ENCODE measurements at regions not wholly inside any gene's neighbourhood (a gene's known extent, or its start where the extent isn't known, plus 50 kb on each side); places are given as distances from the start of the nearest gene placed in this dataset.
A peak's percentile ranks its signal among the peaks of the same experiment; 100 is the strongest.

GRCh38 chr2:19496646-19497045 is 138.2 kb upstream of the OSR1 start:
- ATAC-seq (no peak), DNase-seq (no peak)
- intact Hi-C loops (cut with micrococcal nuclease) = no loop called here

- intact Hi-C loops (cut with micrococcal nuclease) = no loop called here
- ATAC-seq = no peak
- DNase-seq = no peak
These were observed 135.8 kb upstream of the OSR1 start for GRCh38 chr2:19494241-19494640.

GRCh38 chr2:19491796-19492195 is 133.4 kb upstream of the OSR1 start:
- DNase-seq = no peak
- intact Hi-C loops (cut with micrococcal nuclease) = no loop called here
- no peak for ATAC-seq

GRCh38 chr2:19490846-19491435 is 132.5 kb upstream of the OSR1 start:
- intact Hi-C loops (cut with micrococcal nuclease) = no loop called here
- DNase-seq (no peak), ATAC-seq (no peak)

- intact Hi-C loops (cut with micrococcal nuclease) = no loop called here
- no peak for DNase-seq
These were observed 129.7 kb upstream of the OSR1 start for GRCh38 chr2:19488009-19488691.

GRCh38 chr2:19484736-19485135 is 126.3 kb upstream of the OSR1 start:
- intact Hi-C loops (cut with micrococcal nuclease) = no loop called here
- ATAC-seq = no peak
- DNase-seq = no peak

More at GRCh38 chr2:19488009-19488691, 129.7 kb upstream of the OSR1 start:
- no peak for ATAC-seq

GRCh38 chr2:19480673-19481072 is 122.2 kb upstream of the OSR1 start:
- ATAC-seq (no peak), DNase-seq (no peak)
- intact Hi-C loops (cut with micrococcal nuclease) = no loop called here

- DNase-seq (no peak), ATAC-seq (no peak)
- intact Hi-C loops (cut with micrococcal nuclease) = no loop called here
These were observed 121.2 kb upstream of the OSR1 start for GRCh38 chr2:19479666-19480065.

- intact Hi-C loops (cut with micrococcal nuclease) = no loop called here
- ATAC-seq (no peak), DNase-seq (no peak)
These were observed 120.0 kb upstream of the OSR1 start for GRCh38 chr2:19478409-19478808.

- ATAC-seq (no peak), DNase-seq (no peak)
- intact Hi-C loops (cut with micrococcal nuclease) = no loop called here
These were observed 117.9 kb upstream of the OSR1 start for GRCh38 chr2:19476327-19476726.

GRCh38 chr2:19474128-19474527 is 115.7 kb upstream of the OSR1 start:
- no peak for ATAC-seq
- intact Hi-C loops (cut with micrococcal nuclease) = no loop called here
- DNase-seq = no peak

- intact Hi-C loops (cut with micrococcal nuclease) = no loop called here
- no peak for ATAC-seq
- no peak for DNase-seq
These were observed 114.9 kb upstream of the OSR1 start for GRCh38 chr2:19473350-19473749.

- intact Hi-C loops (cut with micrococcal nuclease) = no loop called here
- no peak for DNase-seq
- ATAC-seq = no peak
These were observed 114.1 kb upstream of the OSR1 start for GRCh38 chr2:19472391-19472978.

- ATAC-seq (no peak), DNase-seq (no peak)
- intact Hi-C loops (cut with micrococcal nuclease) = no loop called here
These were observed 113.1 kb upstream of the OSR1 start for GRCh38 chr2:19471491-19471890.

- DNase-seq (no peak), ATAC-seq (no peak)
- intact Hi-C loops (cut with micrococcal nuclease) = no loop called here
These were observed 107.6 kb upstream of the OSR1 start for GRCh38 chr2:19465978-19466377.

- peak; percentile 24 for ATAC-seq
- intact Hi-C loops (cut with micrococcal nuclease) = no loop called here
These were observed 103.8 kb upstream of the OSR1 start for GRCh38 chr2:19462256-19462645.

GRCh38 chr2:19461504-19462255 is 103.3 kb upstream of the OSR1 start:
- DNase-seq (no peak), ATAC-seq (no peak)
- intact Hi-C loops (cut with micrococcal nuclease) = no loop called here

More at GRCh38 chr2:19462256-19462645, 103.8 kb upstream of the OSR1 start:
- no peak for DNase-seq

- no peak for ATAC-seq
These were observed 102.3 kb upstream of the OSR1 start for GRCh38 chr2:19460761-19461160.

GRCh38 chr2:19458427-19459003 is 100.1 kb upstream of the OSR1 start:
- ATAC-seq = no peak

More at GRCh38 chr2:19460761-19461160, 102.3 kb upstream of the OSR1 start:
- DNase-seq = no peak
- intact Hi-C loops (cut with micrococcal nuclease) = no loop called here

GRCh38 chr2:19457809-19458208 is 99.4 kb upstream of the OSR1 start:
- peak; percentile 56 for ATAC-seq
- intact Hi-C loops (cut with micrococcal nuclease) = no loop called here

More at GRCh38 chr2:19458427-19459003, 100.1 kb upstream of the OSR1 start:
- no peak for DNase-seq
- intact Hi-C loops (cut with micrococcal nuclease) = no loop called here

More at GRCh38 chr2:19457809-19458208, 99.4 kb upstream of the OSR1 start:
- no peak for DNase-seq
